ENCODE measurements at regions not wholly inside any gene's neighbourhood (a gene's known extent, or its start where the extent isn't known, plus 50 kb on each side); places are given as distances from the start of the nearest gene placed in this dataset.

DNA sequence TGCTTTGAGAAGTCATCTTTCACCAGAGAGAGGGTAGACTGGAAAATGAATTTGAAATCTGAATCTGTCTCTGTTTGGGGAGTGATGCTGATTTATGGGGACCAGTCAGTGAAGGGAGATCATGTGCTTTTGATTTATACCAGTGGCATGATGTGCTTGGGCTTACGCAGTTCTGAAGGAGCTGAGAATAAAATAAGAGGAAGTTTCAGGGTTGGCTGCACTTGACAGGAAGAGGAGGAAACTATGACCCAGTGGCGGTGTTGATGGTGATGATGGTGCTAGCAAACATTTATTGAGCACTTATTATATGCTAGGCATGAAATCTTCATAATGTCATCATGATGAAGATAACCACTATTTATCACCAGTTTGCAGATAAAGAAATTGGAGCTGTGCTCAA, 136.4 kb upstream of the GLRA1 start:
- TF ChIP-seq, protein P1, sequence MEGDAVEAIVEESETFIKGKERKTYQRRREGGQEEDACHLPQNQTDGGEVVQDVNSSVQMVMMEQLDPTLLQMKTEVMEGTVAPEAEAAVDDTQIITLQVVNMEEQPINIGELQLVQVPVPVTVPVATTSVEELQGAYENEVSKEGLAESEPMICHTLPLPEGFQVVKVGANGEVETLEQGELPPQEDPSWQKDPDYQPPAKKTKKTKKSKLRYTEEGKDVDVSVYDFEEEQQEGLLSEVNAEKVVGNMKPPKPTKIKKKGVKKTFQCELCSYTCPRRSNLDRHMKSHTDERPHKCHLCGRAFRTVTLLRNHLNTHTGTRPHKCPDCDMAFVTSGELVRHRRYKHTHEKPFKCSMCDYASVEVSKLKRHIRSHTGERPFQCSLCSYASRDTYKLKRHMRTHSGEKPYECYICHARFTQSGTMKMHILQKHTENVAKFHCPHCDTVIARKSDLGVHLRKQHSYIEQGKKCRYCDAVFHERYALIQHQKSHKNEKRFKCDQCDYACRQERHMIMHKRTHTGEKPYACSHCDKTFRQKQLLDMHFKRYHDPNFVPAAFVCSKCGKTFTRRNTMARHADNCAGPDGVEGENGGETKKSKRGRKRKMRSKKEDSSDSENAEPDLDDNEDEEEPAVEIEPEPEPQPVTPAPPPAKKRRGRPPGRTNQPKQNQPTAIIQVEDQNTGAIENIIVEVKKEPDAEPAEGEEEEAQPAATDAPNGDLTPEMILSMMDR (IDR thresholded peaks at IDR 0.05): no peak
- no peak for TF ChIP-seq POLR2A (IDR thresholded peaks at IDR 0.05)

All from thyroid gland (tissue), 4 donors.